ENCODE measurements at regions not wholly inside any gene's neighbourhood (a gene's known extent, or its start where the extent isn't known, plus 50 kb on each side); places are given as distances from the start of the nearest gene placed in this dataset.

DNA sequence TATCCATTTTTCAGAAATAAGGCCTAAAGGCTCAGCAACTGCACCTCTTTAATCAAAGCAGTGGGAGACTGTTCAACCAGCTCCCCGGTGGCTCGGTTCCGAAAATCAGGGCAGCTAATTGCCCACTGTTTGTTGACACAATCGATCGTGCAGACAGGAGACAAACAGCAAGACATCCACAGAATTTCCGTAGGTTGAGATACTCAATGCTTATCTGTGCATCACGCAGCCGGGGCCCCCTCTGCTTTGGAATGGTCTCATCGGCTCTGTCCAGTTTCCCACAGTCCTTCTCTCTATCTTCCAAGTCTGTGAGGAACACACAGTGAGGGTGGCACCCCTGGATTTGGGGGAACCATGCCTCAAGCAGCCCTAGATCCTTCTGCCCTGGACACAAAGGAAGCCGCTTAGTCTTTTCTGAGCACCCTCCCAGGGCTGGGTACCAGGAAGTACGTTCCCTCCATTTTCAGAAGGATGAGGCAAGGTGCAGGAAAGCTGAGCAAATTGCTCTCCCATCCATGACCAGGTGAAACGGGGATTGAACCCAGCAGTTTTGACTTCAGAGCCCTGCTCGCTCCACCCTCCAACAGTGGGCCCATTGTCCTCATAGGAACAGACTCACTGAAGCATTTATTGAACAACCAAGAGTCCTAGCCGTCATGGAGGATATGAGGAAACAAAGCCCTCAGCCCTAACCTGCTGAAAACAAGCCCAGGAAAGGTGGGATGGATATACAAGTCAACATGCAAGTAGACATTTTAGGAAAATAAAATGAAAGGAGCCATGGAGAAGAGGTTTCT, 70.7 kb downstream of the C16orf95 start:
- TF ChIP-seq, protein P1, sequence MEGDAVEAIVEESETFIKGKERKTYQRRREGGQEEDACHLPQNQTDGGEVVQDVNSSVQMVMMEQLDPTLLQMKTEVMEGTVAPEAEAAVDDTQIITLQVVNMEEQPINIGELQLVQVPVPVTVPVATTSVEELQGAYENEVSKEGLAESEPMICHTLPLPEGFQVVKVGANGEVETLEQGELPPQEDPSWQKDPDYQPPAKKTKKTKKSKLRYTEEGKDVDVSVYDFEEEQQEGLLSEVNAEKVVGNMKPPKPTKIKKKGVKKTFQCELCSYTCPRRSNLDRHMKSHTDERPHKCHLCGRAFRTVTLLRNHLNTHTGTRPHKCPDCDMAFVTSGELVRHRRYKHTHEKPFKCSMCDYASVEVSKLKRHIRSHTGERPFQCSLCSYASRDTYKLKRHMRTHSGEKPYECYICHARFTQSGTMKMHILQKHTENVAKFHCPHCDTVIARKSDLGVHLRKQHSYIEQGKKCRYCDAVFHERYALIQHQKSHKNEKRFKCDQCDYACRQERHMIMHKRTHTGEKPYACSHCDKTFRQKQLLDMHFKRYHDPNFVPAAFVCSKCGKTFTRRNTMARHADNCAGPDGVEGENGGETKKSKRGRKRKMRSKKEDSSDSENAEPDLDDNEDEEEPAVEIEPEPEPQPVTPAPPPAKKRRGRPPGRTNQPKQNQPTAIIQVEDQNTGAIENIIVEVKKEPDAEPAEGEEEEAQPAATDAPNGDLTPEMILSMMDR (conservative IDR thresholded peaks at IDR 0.05; ENCODE audit: low read length) = no peak
- no peak for TF ChIP-seq EZH2phosphoT487 (IDR thresholded peaks at IDR 0.05; ENCODE audit: borderline replicate concordance, low read depth, low read length)

Data from OCI-LY7 (cell line).